ENCODE measurements at regions not wholly inside any gene's neighbourhood (a gene's known extent, or its start where the extent isn't known, plus 50 kb on each side); places are given as distances from the start of the nearest gene placed in this dataset.

GRCh38 chr2:78262713-78263375, 740.7 kb upstream of the LRRTM4 start:
- no peak overlapping the region for H3K4ac ChIP-seq (ENCODE audit: low read depth, low read length)
- no peak overlapping the region for H4K5ac ChIP-seq (ENCODE audit: insufficient read length, low read depth, low read length)
- H3K27ac ChIP-seq (ENCODE audit: insufficient read length, low read depth, low read length): no peak overlapping the region
- no peaks in the 10 kb centered on the region for H3K79me1 ChIP-seq (ENCODE audit: insufficient read depth, low read depth, low read length, poor library complexity, severe bottlenecking)
- H3K23ac ChIP-seq (ENCODE audit: insufficient read length, low read depth, low read length): no peak overlapping the region
- H2AFZ ChIP-seq (ENCODE audit: low read length): no peak overlapping the region
- no peaks in the 10 kb centered on the region for H3K9me3 ChIP-seq (ENCODE audit: control insufficient read depth, low read depth, low read length)
- Mint-ChIP-seq H3K4me1 (peaks cover 6 to 7% of the 10 kb centered on the region in 2 experiments), H3K4me3 (no peak overlapping the region), H3K27ac (no peak overlapping the region), H3K36me3 (ENCODE audit: insufficient read depth in 1 of 3, low read depth in 3 of 3) (no peaks in the 10 kb centered on the region), H3K27me3 (ENCODE audit: low read depth) (no peaks in the 10 kb centered on the region), H3K9me3 (no peaks in the 10 kb centered on the region)
- H2BK12ac ChIP-seq (ENCODE audit: insufficient read length, low read depth, low read length): no peak overlapping the region
- H2BK20ac ChIP-seq (ENCODE audit: low read depth, low read length, poor library complexity, severe bottlenecking): no peak overlapping the region
- H3K18ac ChIP-seq (ENCODE audit: insufficient read length, low read depth, low read length): no peak overlapping the region
- no peak overlapping the region for H2BK5ac ChIP-seq (ENCODE audit: insufficient read length, low read length)
- H4K20me1 ChIP-seq (ENCODE audit: control insufficient read depth, insufficient read depth, insufficient read length): no peaks in the 10 kb centered on the region
- TF ChIP-seq CTCF (conservative IDR thresholded peaks at IDR 0.05): no peak
- no peak overlapping the region for H3K14ac ChIP-seq (ENCODE audit: insufficient read depth, low read length)
- no peak overlapping the region for H4K91ac ChIP-seq (ENCODE audit: insufficient read length, low read depth, low read length)
- H3T11ph ChIP-seq (ENCODE audit: low read length): no peak overlapping the region
- no peaks in the 10 kb centered on the region for H3K23me2 ChIP-seq (ENCODE audit: insufficient read length, low read depth, low read length, poor library complexity, severe bottlenecking)
- WGBS (ENCODE audit: extremely low coverage, insufficient read length, low lambda C conversion rate): no CpG with 5 or more reads among the region's 2 CpGs
- H2BK120ac ChIP-seq (ENCODE audit: low read depth, low read length, poor library complexity, severe bottlenecking): no peak overlapping the region
- H3K79me2 ChIP-seq (ENCODE audit: insufficient read depth, low read length): no peaks in the 10 kb centered on the region
- H3K56ac ChIP-seq (ENCODE audit: insufficient read length, low read depth, low read length): no peak overlapping the region
- H2AK5ac ChIP-seq (ENCODE audit: insufficient read length, low read length): no peak overlapping the region
- H2BK15ac ChIP-seq (ENCODE audit: low read depth, low read length): no peak overlapping the region
- H3K27me3 ChIP-seq (ENCODE audit: insufficient read depth, low read length): no peaks in the 10 kb centered on the region
- DNase-seq: no peak
- H3K4me1 ChIP-seq (ENCODE audit: insufficient read depth, low read length): no peaks in the 10 kb centered on the region
- no peak overlapping the region for H3K4me2 ChIP-seq (ENCODE audit: insufficient read depth, insufficient read length, low read length)
- no peak overlapping the region for H4K8ac ChIP-seq (replicated peaks; ENCODE audit: insufficient read length, low read depth, low read length)
- H3K9ac ChIP-seq (ENCODE audit: extremely low read depth, insufficient read length, low read length): no peak overlapping the region

Data from H9 (cell line).